ENCODE measurements at regions not wholly inside any gene's neighbourhood (a gene's known extent, or its start where the extent isn't known, plus 50 kb on each side); places are given as distances from the start of the nearest gene placed in this dataset.
A peak's percentile ranks its signal among the peaks of the same experiment; 100 is the strongest.

DNA sequence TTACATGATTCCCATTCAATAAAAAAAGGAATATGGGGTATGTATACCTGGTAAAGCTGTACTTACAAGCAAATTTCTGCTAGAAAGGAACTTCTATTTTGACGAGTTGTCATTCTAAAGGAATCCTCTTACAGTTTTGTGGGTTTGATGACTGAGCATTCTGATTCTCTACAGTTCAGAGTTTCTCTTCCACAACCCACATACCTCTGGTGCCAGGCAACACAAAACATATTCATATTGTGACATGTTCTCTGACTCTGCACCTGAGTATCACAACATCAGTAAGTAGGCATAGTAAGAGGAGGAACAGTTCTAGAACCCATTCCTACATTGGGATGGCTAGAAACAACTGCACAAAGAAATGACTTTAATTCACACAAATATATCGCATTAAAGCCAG is 636.6 kb downstream of the MED13L start:
- in situ Hi-C loops (cut with MboI; ENCODE audit: low pct_unique_long_range_greater_than_20kb, low sequenced_read_pairs, unreplicated experiment): loop anchor here (25.0 kb wide), 1 partner anchor 979 kb away; no protein-coding TSS in a partner anchor
- TF ChIP-seq, protein P1, sequence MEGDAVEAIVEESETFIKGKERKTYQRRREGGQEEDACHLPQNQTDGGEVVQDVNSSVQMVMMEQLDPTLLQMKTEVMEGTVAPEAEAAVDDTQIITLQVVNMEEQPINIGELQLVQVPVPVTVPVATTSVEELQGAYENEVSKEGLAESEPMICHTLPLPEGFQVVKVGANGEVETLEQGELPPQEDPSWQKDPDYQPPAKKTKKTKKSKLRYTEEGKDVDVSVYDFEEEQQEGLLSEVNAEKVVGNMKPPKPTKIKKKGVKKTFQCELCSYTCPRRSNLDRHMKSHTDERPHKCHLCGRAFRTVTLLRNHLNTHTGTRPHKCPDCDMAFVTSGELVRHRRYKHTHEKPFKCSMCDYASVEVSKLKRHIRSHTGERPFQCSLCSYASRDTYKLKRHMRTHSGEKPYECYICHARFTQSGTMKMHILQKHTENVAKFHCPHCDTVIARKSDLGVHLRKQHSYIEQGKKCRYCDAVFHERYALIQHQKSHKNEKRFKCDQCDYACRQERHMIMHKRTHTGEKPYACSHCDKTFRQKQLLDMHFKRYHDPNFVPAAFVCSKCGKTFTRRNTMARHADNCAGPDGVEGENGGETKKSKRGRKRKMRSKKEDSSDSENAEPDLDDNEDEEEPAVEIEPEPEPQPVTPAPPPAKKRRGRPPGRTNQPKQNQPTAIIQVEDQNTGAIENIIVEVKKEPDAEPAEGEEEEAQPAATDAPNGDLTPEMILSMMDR (IDR thresholded peaks at IDR 0.05; ENCODE audit: extremely low read depth, insufficient read depth, missing control alignments): no peak
- no peak for DNase-seq (ENCODE audit: low spot score)

DNA sequence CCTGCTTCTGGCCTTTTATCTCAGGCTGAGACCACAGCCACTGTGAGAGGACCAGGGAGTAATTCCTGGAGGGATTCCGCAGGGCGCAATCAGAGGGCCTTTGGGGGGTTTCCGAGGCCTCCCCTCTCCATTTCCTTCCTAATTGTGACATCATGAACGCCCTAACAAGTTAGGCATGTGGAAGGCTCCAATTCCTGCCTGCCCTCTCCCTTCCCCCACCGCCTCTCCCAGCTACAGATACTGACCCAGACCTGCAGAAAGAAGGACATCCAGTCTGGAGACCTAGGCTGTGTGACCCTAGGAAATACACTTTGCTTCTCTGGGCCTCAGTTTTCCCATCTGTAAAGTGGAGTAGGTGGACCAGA is 637.9 kb downstream of the MED13L start:
- DNase-seq (ENCODE audit: low spot score): no peak
- TF ChIP-seq, protein P1 (IDR thresholded peaks at IDR 0.05; ENCODE audit: extremely low read depth, insufficient read depth, missing control alignments): no peak
- in situ Hi-C loops (cut with MboI; ENCODE audit: low pct_unique_long_range_greater_than_20kb, low sequenced_read_pairs, unreplicated experiment): loop anchor here (25.0 kb wide), 1 partner anchor 977 kb away; no protein-coding TSS in a partner anchor

DNA sequence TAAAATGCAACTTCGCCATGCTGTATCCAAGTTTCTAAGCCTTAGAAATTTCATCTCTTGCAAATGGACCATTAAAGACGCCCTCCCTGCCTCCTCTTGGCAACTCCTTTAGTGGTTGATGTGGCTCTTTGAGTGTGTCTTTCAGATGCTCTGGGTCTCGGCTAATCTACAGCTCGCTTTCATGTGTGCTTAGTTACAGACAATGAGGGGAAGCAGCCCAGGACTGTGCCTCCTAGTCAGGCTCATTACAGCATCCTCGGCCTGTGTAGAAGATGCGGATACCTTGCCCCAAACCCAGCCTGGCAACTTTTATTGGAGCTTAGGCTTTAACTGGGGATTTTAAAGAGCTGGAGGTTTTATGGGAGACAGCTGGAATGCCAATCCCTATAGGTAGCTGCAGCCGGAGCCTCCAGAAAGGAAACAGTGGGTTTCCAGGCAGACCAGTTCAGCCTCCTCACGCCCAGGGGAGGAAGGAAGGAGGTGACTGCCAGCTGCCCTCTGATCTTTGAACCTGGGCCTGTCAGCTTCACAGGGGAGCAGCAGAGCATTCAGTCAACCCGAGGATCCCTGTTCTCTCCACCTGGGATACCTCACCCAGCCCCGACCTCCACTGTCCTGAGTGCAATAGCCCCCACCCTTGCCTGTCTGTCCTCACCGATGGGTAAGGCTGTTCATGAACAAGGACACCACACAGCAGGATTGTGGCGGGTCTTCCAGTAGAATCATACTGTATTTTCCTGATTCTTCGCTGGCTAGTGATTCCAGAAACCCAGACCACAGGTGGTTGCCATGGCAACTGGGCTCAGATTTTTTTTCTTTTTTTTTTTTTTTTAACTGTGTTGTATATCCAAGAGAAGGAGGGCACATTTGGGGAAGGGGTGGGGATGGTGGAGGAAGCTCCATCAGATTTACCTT is 638.5 kb downstream of the MED13L start:
- TF ChIP-seq, protein P1 (IDR thresholded peaks at IDR 0.05; ENCODE audit: extremely low read depth, insufficient read depth, missing control alignments): no peak
- no peak for DNase-seq (ENCODE audit: low spot score)
- in situ Hi-C loops (cut with MboI; ENCODE audit: low pct_unique_long_range_greater_than_20kb, low sequenced_read_pairs, unreplicated experiment): loop anchor here (25.0 kb wide), 1 partner anchor 977 kb away; no protein-coding TSS in a partner anchor

DNA sequence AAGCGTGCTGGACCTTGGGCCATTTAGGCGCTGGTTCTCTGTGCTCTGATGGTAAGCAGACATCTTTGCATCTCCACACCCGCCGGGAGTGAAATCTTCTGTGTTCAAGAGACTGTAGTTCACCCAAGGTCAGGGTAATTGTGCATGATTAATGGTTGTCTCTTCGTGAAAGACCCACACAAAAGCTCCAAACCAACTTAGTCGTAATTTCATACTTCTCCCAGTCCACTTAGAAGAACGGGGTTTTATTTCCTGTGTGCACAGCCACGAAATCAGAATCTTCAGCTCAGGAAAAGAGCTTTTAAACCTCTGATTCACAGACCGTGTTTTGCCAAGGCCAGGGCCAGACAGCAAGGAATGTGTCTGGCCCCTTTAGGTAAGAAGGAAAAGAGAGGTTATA is 640.9 kb downstream of the MED13L start:
- TF ChIP-seq, protein P1 (IDR thresholded peaks at IDR 0.05; ENCODE audit: extremely low read depth, insufficient read depth, missing control alignments): no peak
- DNase-seq (ENCODE audit: low spot score): no peak
- in situ Hi-C loops (cut with MboI; ENCODE audit: low pct_unique_long_range_greater_than_20kb, low sequenced_read_pairs, unreplicated experiment): loop anchor here (25.0 kb wide), 1 partner anchor 974 kb away; no protein-coding TSS in a partner anchor

DNA sequence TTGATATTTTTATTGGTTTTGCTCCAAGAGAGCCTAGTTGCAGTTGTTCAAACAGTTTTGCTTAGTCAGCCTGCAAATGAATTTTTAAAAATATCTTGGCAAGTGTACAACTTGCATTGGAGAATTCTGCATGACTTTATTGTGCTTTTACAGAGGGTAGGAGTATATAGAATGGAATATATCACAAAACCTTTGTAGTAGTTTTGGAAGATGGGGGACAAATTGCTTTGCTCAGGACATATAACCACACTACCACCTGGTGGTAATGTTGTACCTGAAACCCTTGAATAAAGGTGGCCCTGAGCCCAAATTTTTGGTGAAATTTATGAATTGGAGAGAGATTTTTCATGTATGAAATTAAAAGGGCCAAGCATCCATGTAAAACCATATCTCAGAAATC is 645.2 kb downstream of the MED13L start:
- no peak for DNase-seq (ENCODE audit: low spot score)
- TF ChIP-seq, protein P1 (IDR thresholded peaks at IDR 0.05; ENCODE audit: extremely low read depth, insufficient read depth, missing control alignments): peak; percentile 32
- in situ Hi-C loops (cut with MboI; ENCODE audit: low pct_unique_long_range_greater_than_20kb, low sequenced_read_pairs, unreplicated experiment): loop anchor here (25.0 kb wide), 1 partner anchor 970 kb away; no protein-coding TSS in a partner anchor

DNA sequence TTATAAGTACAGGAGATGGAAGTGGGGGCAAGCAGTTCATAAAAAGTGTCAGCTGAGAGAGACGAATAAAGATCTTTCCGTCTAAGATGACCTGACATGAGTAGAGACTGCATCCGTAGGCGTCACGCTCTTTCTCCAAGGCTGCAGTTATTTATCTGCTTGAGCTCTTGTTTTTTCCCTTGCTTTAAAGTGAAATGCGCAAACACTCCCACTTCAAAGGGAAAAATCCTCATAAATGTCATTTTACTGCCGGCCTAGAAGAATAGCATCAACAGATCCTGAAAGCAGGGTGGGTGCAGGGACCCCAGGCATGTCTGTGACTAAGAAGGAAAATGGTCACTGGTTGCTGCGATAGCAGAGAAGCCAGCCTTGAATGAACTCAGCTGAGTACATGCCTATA is 647.4 kb downstream of the MED13L start:
- in situ Hi-C loops (cut with MboI; ENCODE audit: low pct_unique_long_range_greater_than_20kb, low sequenced_read_pairs, unreplicated experiment): loop anchor here (25.0 kb wide), 1 partner anchor 968 kb away; no protein-coding TSS in a partner anchor
- DNase-seq (ENCODE audit: low spot score): no peak
- TF ChIP-seq, protein P1 (IDR thresholded peaks at IDR 0.05; ENCODE audit: extremely low read depth, insufficient read depth, missing control alignments): no peak

All from GM13977 (cell line).